DMS153 treated with DMSO at 0.1 percent for 48 hours (cell line): ENCODE measurements at regions not wholly inside any gene's neighbourhood (a gene's known extent, or its start where the extent isn't known, plus 50 kb on each side); places are given as distances from the start of the nearest gene placed in this dataset.
"Not testable (repeated sequence)": the region's sequence is repeated elsewhere in the genome, so short reads cannot be mapped to it uniquely, and the experiment has no call there.

Experiments
- DNase-seq: peaks from one replicate; lab custom pipeline; 2025; ENCODE audit not compliant: unreplicated experiment; lab: John Stamatoyannopoulos, UW

DNA sequence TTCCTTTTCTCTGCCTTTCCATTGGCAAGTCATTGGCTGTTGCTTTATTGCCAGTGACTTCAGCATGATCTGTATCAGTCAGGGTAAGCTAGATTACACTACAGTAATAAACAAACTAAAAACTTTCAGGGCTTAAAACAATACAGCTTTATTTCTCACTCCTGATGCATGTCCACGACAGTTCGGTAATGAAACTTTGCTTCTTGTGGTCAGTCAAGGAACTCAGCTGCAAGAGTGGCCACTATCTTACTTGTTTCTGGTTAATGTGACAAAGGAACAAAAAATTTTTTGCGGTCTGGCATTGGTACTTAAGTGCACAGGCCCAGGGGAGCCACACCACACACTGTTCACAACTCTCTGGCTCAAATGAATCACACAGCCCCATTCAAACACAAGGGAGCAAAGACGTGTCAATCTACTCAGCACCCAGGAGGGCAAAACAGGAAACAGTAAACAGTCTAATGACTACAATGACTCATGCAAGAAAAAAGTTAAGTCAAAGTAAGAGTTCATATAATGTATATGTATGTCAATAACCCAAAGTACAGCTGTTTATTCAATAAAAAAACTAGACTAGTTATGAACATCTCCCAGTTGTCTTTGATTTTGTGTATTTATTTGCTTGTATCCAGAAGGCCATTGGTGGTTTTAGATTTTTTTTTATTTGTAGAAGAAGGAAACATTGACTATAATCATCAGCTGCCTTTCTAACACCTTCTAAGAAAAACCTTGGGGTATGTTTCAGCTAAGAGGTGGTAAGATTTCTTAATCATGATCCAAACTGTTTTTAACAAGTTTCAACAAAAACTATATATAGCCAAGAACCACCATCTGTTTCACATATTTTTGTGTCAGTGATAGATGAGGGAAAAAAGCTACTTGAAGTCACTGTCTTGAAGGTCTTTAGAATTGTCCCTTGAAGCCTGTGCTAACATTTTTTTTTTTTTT lies 134.4 kb upstream of the FAM3C start:
- no peak for DNase-seq

DNA sequence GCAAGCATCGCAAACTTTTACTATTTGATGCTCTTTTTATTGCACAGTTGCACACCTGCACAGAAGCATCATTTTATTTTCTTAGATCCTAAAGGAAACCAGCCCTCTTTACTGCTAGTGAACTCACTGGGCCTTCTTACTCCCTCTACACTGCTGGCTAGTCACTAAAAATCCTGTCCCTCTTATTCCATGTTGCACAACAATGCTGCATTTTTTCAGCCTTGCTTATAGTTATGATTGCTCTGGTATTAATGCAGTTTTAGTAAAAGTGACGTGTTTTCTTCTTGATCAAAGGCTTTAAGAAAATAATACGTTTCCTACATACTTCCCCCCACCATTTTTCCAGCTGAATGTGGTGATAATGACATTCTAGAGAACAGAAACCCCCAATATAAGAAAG lies 132.9 kb upstream of the FAM3C start:
- DNase-seq: no peak

DNA sequence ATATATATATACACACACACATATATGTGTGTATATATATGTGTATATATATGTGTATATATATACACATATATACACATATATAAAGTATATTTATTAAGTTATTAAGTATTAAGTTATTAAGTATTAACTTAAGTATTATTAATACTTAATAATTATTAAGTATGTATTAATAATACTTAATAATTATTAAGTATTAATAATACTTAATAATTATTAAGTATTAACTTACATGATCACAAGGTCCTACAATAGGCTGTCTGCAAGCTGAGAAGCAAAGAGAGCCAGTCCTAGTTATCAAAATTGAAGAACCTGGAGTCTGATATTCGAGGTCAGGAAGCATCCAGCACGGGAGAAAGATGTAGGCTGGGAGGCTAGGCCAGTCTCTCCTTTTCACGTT lies 130.1 kb upstream of the FAM3C start:
- not testable (repeated sequence) for DNase-seq

DNA sequence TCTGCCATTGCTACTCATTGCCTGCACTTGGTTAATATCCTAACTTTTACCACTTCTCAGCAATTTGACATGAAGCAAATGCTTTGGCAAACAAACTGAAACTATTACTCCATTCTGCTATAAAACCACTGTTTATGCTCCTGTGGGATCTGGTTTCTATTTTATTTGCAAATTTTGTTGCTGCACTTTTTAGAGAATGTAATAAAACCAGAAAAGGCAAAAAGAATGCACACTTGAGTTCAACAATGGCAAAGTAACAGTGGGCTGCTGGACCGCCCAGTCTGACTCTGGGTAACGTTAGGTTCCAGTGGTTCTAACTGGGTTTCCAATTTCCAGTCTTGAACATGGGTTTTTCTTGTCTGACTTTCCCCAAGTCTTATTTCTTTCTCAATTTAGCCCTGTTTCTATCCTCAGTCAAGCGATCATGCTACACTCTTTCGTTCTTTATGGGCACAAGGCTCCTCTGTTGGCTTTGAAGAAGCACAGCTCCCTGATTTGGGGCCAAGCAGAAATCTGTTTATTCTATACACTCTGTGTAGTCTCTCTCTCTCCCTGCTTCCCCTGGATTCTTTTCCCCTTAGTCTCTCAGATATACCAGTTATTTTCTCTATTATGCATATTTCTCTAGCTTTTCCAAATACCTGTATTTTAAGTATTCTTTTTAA lies 129.2 kb upstream of the FAM3C start:
- DNase-seq: no peak

DNA sequence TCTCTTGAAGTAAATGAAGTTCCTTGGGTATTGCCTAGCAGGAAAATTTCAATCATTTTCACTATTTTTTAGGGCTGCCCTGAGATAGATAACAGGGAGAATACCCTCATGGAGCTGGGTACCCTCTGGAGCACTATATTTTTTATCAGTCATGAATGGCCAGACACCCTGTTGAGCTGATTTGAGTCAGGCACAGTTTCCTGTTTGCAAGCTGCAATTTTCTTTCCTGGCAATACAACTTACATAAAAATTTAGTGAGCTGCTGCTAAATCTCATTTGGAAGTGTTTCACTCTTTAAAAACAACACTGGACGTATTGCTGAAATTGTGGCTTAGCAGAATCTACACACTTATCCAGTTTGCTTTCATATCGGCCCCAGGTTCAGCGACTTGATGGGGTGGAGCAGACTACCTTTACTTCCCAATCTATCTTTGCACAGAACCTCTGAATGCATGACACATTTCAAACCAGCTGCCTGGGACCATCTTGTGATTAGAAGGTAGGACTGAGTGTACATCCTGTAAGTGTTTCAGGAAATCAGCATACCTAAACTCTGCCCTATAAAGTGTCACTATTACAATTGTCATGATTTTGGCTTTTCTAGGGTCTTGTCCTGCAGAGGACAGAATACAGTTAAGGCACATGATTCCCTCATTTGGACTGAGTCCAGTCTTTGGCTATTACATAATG lies 125.7 kb upstream of the FAM3C start:
- no peak for DNase-seq

DNA sequence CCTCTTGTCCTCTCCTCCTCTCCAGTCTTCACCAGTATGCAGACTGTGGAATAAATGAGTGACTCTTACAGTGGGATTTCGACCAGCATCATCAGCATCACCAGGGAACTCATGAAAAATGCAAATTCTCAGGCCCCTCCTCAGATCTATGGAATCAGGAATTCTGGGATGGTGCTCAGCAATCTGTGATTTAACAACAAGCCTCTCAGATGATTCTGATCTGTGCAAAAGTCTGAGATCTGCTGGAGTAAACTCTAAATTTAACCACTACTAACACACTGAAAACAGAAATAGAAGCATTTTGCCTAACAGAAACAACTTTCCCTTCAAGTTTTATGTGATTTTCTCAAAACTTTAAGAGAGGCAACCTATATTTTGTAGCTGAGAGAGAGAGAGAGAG lies 124.8 kb upstream of the FAM3C start:
- no peak for DNase-seq

DNA sequence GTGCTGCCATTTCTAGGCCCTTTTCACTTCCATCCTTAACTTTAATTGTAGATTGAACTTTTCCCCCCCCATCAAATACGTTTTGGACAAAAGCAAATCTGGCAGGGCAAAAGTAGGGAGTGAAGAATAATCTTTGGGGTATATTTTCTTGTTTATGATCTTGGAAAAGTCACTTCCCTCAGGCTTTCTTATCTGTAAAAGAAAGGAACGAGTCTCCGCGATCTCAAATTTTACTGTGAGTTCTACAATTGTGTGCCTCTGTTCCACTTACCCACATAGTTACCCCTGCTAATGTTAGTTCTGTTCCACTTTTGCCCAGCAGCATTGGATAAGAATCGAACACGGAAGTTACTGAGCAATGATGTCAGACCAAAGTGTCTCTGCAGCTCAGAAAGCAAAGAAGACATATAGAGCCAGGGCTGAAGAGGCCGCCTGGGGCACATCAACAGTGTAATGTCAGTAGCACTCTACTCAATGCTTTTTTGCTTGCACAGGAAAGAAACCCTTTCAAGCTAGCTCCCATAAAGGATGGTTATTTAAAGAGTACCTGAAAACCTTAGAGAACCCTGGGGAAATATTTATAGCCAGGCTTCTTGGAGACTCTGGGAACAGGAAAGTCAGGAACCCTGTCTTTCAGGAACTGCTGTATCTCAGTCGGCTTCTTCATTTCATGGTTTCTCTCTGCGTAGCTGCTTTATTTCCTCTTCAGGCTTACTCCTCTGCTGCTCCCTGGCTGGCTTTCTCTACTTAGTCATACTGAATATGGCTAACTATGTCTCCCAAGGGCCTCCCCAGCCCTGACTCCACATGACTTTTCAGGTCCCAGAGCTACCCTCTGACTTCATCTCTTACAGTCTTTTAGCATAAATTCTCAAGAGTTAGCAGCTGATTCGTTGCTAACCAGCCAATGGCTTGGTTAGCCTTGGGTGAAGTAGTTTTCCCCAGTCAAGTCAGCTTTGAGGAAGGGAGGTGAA lies 123.7 kb upstream of the FAM3C start:
- DNase-seq: no peak

DNA sequence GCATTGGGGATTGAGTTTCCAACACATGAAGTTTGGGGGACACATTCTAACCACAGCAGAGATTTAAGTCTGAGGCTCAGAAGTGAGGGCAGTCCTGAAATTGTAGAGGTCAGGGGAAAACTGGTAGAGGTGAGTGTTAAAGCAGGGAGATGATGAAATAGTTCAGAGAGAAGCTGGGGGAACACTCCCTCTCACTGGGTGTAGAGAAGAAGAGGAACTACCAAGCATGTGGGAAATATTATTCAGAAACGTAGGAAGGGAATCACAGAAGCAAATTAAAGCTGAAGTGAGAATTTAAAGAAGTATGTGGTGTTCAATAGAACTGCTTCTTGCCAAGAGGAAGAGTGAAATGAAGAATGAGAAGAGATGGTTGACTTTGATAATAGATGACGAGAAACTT lies 121.5 kb upstream of the FAM3C start:
- no peak for DNase-seq

DNA sequence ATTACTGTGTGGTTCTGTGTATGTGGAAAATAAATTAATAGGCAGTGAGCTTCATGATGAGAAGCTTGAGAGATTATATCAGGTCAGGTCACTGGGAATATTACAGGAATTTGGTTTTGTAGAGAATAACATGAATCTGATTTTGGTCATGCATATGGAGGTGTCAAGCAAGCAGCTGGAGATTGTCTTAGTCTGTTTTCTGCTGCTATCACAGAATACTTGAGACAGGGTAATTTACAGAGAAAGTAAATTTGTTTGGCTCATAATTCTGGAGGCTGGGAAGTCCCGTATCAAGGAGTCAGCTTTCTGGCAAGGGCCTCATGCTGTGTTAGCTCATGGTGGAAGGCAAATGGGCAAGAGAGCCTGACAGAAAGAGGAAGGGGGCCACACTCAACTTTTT lies 120.7 kb upstream of the FAM3C start:
- no peak for DNase-seq

DNA sequence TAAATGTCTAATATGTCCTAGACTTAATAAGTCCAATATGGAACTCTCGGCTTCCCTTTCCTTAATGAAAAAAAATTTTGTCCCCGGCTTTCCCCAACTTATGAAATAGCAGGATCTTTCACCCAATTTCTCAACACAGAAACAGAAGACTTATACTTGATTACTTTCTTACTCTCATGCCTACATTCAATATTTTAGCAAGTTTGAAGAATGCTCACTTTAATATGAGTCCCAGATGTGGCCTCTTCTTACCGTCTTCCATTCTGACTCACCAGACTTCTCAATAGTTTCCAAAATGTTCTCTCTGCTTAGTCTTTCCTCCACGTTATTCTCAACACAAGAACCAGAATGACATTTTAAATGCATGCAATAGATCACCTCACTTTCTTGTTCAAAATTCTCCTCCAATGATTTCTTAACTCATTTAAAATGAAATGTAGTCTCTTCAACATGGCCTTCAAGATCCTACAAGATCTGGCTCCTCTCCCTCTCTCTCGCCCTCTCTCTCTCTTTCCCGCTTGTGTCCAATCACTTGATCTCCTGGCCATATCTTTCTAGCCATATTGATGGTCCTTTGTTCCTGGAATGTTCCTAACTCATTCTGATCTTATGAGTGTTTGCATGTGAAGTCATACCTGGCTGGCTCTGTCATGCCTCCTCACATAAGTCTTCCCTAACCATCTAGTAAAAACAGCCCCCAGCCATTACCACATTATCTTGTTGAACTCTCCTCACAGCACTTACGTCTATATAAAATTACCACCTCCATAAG lies 119.7 kb upstream of the FAM3C start:
- DNase-seq: no peak

DNA sequence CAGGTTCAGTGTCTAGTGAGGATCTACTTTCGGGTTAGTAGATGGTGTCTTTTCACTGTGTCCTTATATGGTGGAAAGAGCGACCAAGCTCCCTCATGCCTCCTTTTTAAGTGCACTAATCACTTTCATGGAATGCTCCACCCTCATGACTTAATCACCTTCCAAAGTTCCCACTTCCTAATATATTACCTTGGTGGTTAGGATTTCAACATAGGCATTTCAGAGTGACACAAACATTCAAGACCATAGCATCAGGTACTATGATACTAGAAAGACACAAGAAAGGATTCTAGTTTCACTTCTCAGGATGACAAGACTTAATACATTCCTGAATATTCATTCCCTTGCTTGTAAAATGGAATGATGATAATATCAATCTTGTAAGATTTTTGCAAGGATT lies 119.1 kb upstream of the FAM3C start:
- no peak for DNase-seq

DNA sequence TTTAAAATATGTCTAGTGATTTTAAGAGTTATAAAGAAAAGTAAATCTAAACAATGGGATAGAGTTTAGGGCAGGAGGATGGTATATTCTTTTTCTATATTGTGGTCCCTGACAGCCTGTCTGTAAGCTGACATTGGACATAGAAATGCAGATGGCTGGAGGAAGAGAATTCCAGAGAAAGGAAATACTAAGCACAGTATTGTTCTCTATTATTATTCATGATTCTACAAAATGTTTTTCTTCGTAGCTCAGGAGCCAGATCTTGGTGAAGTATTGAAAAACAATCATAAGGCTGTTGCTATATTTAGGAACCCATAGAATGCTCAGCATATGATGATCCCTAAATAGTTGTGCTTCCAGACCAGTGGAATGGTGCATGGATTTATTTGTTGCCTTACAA lies 117.0 kb upstream of the FAM3C start:
- DNase-seq: no peak

DNA sequence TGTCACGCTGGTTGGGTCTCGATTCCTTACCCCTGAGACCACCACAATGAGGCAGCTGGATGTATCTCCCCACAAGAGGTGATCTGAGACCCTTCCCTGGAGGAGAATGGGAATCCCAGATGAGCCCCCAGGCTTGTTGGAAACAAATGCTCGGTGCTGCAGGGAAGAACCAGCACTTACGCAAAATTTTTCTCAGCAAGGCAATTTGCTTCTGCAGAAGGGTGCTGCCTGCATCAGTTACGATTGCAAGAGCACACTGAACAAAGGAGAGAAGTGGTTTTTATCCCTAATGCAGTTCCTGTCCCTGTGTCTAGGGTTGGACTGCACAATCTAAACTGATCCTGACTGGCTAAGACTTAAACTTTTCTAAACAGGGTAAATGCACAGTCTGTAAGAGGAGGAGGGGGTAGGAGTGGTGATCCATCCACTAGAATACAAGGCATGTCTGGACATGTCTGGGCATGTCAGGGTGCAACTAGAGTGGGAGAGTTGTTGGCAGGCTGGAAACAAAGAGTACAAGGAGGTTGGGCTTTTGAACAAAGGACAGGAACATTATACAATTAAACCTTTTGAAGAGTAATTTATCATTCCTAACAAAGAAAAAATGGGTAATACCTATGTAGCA lies 114.9 kb upstream of the FAM3C start:
- DNase-seq: no peak

DNA sequence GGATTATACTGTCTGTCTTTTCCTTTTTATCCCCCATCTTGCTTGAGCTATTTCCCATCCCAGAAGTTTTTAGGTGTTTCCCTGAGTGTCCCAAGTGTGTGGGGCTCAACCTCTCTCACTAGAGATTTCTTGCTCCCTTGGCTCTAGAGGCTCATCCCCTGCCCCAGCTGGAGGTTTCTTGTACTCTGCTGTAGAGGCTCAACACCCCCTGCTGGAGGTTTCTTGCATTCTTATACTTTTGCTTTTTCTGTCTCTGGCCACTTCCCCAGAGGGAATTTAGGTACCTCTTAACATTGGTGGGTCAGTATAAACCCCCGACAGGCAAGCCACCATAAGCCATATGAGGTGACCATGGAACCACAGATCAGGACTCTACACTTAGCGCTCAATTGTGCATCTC lies 114.2 kb upstream of the FAM3C start:
- DNase-seq: no peak

DNA sequence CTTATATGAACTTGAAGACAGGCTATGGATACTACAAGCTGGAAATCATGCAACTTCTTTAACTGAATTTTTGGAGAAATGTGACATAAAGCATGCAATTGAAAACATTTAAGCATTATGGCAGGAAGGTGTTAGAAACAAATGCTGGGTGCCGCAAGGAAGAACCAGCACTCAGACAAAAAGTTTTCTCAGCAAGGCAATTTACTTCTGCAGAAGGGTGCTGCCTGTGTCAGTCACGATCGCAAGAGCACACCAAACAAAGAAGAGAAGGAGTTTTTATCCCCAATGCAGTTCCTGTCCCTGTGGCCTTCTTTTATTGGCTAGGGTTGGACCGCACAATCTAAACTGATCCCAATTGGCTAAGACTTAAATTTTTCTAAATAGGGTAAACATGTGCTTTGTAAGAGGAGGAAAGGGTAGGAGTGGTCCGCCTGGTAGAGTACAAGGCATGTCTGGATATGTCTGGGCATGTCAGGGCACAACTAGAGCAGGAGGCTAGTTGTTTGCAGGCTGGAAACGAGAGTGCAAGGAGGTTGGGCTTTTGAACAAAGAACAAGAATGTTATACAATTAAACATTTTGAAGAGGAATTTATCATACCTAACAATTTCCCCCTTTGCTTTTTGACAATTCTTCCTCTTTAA lies 109.6 kb upstream of the FAM3C start:
- no peak for DNase-seq

DNA sequence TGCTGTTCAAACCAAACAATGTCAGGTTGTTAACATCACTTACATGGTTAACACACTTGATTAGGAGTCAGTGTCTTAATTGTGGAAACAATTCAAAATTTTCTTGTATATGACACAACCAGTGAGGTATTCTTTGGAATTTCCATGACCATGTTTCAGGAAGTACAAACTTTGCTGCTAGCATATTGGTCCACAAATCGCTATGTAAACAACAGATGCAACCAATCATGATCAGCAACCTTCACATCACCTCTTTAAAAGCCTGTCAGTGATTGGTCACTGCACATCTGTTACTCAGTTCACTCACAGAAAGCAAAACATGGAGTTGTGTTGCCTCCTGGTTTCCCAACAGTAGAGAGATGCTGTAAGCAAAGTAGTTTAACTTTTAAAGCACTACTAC lies 108.9 kb upstream of the FAM3C start:
- no peak for DNase-seq

DNA sequence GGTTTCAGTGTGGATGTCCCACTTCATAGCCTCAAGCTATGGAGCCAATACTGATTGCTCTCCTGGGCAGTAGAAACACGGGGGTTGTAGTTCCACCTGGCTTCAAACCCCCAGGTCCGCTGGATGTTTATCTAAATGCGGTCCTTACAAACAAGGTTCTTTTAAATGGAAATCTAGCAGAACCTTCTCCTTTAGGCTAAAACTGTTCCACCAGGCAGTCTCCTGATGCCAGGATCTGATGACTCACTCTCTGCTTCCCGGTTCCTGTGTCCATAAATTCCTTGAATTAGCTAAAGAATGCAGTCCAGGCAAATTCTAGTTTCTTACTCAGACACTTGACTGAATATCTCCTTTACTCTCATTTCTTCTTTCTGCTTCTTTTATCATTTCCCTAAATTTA lies 108.4 kb upstream of the FAM3C start:
- no peak for DNase-seq

DNA sequence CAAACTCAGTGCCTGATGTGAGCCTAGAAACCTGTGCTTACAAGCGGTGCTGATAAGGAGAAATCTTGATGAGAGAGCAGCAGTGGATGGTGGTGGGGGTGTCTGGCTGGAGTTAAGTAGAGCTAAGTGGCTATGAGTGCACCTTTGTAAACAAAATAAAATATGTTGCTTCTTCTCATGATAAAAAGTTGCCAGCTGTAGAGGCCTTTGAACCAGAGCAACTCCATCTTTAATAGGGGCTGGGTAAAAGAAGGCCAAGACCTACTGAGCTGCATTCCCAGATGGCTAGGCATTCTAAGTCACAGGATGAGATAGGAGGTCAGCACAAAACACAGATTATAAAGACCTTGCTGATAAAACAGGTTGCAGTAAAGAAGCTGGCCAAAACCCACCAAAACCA lies 107.6 kb upstream of the FAM3C start:
- DNase-seq: no peak

DNA sequence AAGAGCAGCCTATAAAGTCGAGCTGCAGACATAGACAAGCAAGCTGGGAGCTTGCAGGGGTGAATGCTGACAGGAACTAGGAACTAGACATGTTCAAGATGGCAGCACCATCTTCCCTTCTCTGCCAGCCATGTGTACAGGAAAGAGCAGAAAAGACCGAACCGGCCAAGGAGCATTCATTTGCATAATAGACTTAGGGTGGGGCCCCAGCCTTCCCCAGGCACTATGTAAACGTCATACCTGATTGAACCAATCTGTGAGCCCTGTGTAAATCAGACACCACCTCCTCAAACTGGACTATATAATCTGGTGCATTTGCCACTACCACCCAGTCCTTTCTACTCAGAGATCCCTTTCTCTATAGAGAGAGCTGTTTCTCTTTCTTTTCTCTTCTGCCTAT lies 106.9 kb upstream of the FAM3C start:
- no peak for DNase-seq
